ENCODE measurements at regions not wholly inside any gene's neighbourhood (a gene's known extent, or its start where the extent isn't known, plus 50 kb on each side); places are given as distances from the start of the nearest gene placed in this dataset.

GRCh38 chr1:187469836-187470235 lies 641.1 kb downstream of the PLA2G4A start:
- no peak for TF ChIP-seq CTCF (IDR thresholded peaks at IDR 0.05; ENCODE audit: insufficient read depth, low read length, poor library complexity, severe bottlenecking)
- Histone ChIP-seq H3K27me3 (replicated peaks; ENCODE audit: control insufficient read depth, insufficient read depth, low read length) (no peaks in the 10 kb centered on the region), H3K36me3 (ENCODE audit: control insufficient read depth, insufficient read depth, low read length) (no peaks in the 10 kb centered on the region), H3K4me3 (replicated peaks; ENCODE audit: low read depth, low read length) (no peak overlapping the region)
- DNase-seq (ENCODE audit: extremely low read depth, insufficient read length): no peak

GRCh38 chr1:187471555-187471954 lies 642.8 kb downstream of the PLA2G4A start:
- TF ChIP-seq CTCF (IDR thresholded peaks at IDR 0.05; ENCODE audit: insufficient read depth, low read length, poor library complexity, severe bottlenecking): no peak
- H3K36me3 ChIP-seq (ENCODE audit: control insufficient read depth, insufficient read depth, low read length): no peaks in the 10 kb centered on the region
- DNase-seq (ENCODE audit: extremely low read depth, insufficient read length): no peak

GRCh38 chr1:187474336-187474735 lies 645.6 kb downstream of the PLA2G4A start:
- Histone ChIP-seq H3K27me3 (replicated peaks; ENCODE audit: control insufficient read depth, insufficient read depth, low read length) (no peaks in the 10 kb centered on the region), H3K36me3 (ENCODE audit: control insufficient read depth, insufficient read depth, low read length) (no peaks in the 10 kb centered on the region), H3K4me3 (replicated peaks; ENCODE audit: low read depth, low read length) (no peak overlapping the region)
- no peak for TF ChIP-seq CTCF (IDR thresholded peaks at IDR 0.05; ENCODE audit: insufficient read depth, low read length, poor library complexity, severe bottlenecking)
- DNase-seq (ENCODE audit: extremely low read depth, insufficient read length): no peak

More at GRCh38 chr1:187471555-187471954, 642.8 kb downstream of the PLA2G4A start:
- no peak overlapping the region for H3K4me3 ChIP-seq (replicated peaks; ENCODE audit: low read depth, low read length)
- H3K27me3 ChIP-seq (replicated peaks; ENCODE audit: control insufficient read depth, insufficient read depth, low read length): no peaks in the 10 kb centered on the region

- Histone ChIP-seq H3K36me3 (ENCODE audit: control insufficient read depth, insufficient read depth, low read length) (no peaks in the 10 kb centered on the region), H3K27me3 (replicated peaks; ENCODE audit: control insufficient read depth, insufficient read depth, low read length) (no peaks in the 10 kb centered on the region), H3K4me3 (replicated peaks; ENCODE audit: low read depth, low read length) (no peak overlapping the region)
- DNase-seq (ENCODE audit: extremely low read depth, insufficient read length): no peak
- TF ChIP-seq CTCF (IDR thresholded peaks at IDR 0.05; ENCODE audit: insufficient read depth, low read length, poor library complexity, severe bottlenecking): no peak
Observed at GRCh38 chr1:187476671-187477070, 647.9 kb downstream of the PLA2G4A start.

- no peak for DNase-seq (ENCODE audit: extremely low read depth, insufficient read length)
- Histone ChIP-seq H3K4me3 (replicated peaks; ENCODE audit: low read depth, low read length) (no peak overlapping the region), H3K36me3 (ENCODE audit: control insufficient read depth, insufficient read depth, low read length) (no peaks in the 10 kb centered on the region), H3K27me3 (replicated peaks; ENCODE audit: control insufficient read depth, insufficient read depth, low read length) (no peaks in the 10 kb centered on the region)
- no peak for TF ChIP-seq CTCF (IDR thresholded peaks at IDR 0.05; ENCODE audit: insufficient read depth, low read length, poor library complexity, severe bottlenecking)
Observed at GRCh38 chr1:187477103-187477502, 648.4 kb downstream of the PLA2G4A start.

- H3K4me3 ChIP-seq (replicated peaks; ENCODE audit: low read depth, low read length): no peak overlapping the region
- H3K36me3 ChIP-seq (ENCODE audit: control insufficient read depth, insufficient read depth, low read length): no peaks in the 10 kb centered on the region
- no peak for TF ChIP-seq CTCF (IDR thresholded peaks at IDR 0.05; ENCODE audit: insufficient read depth, low read length, poor library complexity, severe bottlenecking)
- DNase-seq (ENCODE audit: extremely low read depth, insufficient read length): no peak
- H3K27me3 ChIP-seq (replicated peaks; ENCODE audit: control insufficient read depth, insufficient read depth, low read length): no peaks in the 10 kb centered on the region
Observed at GRCh38 chr1:187477535-187477934, 648.8 kb downstream of the PLA2G4A start.

Data from GM06990 (cell line).